Keratinocyte (primary cell): ENCODE measurements at regions not wholly inside any gene's neighbourhood (a gene's known extent, or its start where the extent isn't known, plus 50 kb on each side); places are given as distances from the start of the nearest gene placed in this dataset.

Experiments used
- DNase-seq: peaks from one replicate; pipeline ENCODE4 v3.0.0-alpha.2; 2011; ENCODE audit warnings: low read depth, missing footprints, low spot score
- FAIRE-seq: peaks from 2 replicates; lab custom pipeline; 2011; peaks lifted over from hg19 to GRCh38; lab: Jason Lieb, UNC
- H2AFZ ChIP-seq: 2 replicates; pipeline ENCODE4 v1.6.0; 2012; ENCODE audit warnings: low read length, control low read depth, inconsistent platforms; ENCODE audit not compliant: control insufficient read depth
- H3K27ac ChIP-seq: 2 replicates; pipeline ENCODE4 v1.5.1; 2011; ENCODE audit warnings: low read length; ENCODE audit not compliant: control insufficient read depth, insufficient read depth
- H3K27me3 ChIP-seq: 3 replicates; pipeline ENCODE4 v1.6.0; 2011; ENCODE audit warnings: low read length; ENCODE audit not compliant: control insufficient read depth, insufficient read depth; ENCODE audit errors: extremely low read depth
- H3K36me3 ChIP-seq, 2 experiments: 2 replicates in 1 of 2; 3 replicates in 1 of 2; pipeline ENCODE4 v1.5.1; 2011; ENCODE audit warnings: low read length in 2 of 2, mild to moderate bottlenecking in 1 of 2; ENCODE audit not compliant: control insufficient read depth in 2 of 2, insufficient read depth in 2 of 2; ENCODE audit errors: extremely low read depth in 1 of 2
- H3K4me1 ChIP-seq: 3 replicates; pipeline ENCODE4 v1.5.1; 2011; ENCODE audit warnings: low read length; ENCODE audit not compliant: control insufficient read depth, insufficient read depth; ENCODE audit errors: extremely low read depth
- H3K4me2 ChIP-seq: 3 replicates; pipeline ENCODE4 v1.6.0; 2011; ENCODE audit warnings: low read depth, low read length; ENCODE audit not compliant: control insufficient read depth, insufficient read depth; ENCODE audit errors: extremely low read depth
- H3K4me3 ChIP-seq, 3 experiments: fragments of 200-600 bp in 1 of 3; sonication (generic) in 1 of 3; 2 replicates in 2 of 3; 3 replicates in 1 of 3; pipeline ENCODE4 v1.5.1; 2011 to 2016; ENCODE audit warnings: low read length in 3 of 3, mild to moderate bottlenecking in 3 of 3, control low read depth in 2 of 3, inconsistent platforms in 1 of 3, low read depth in 1 of 3, mixed read lengths in 1 of 3, mixed run types in 1 of 3, moderate library complexity in 1 of 3; ENCODE audit not compliant: control insufficient read depth in 2 of 3, insufficient read depth in 2 of 3; ENCODE audit errors: extremely low read depth in 1 of 3
- H3K79me2 ChIP-seq: 2 replicates; pipeline ENCODE4 v1.6.0; 2012; ENCODE audit warnings: low read length; ENCODE audit not compliant: control insufficient read depth, insufficient read depth
- H3K9ac ChIP-seq: 3 replicates; pipeline ENCODE4 v1.6.0; 2011; ENCODE audit warnings: low read length; ENCODE audit not compliant: control insufficient read depth, insufficient read depth; ENCODE audit errors: extremely low read depth
- H3K9me1 ChIP-seq: 3 replicates; pipeline ENCODE4 v1.6.0; 2011; ENCODE audit warnings: low read length; ENCODE audit not compliant: control insufficient read depth, insufficient read depth; ENCODE audit errors: extremely low read depth
- H3K9me3 ChIP-seq: 2 replicates; pipeline ENCODE4 v1.5.1; 2012; ENCODE audit warnings: low read depth, low read length; ENCODE audit not compliant: control insufficient read depth
- H4K20me1 ChIP-seq: 3 replicates; pipeline ENCODE4 v1.6.0; 2011; ENCODE audit warnings: low read length; ENCODE audit not compliant: control insufficient read depth, insufficient read depth; ENCODE audit errors: extremely low read depth
- CTCF ChIP-seq, 3 experiments: IDR thresholded peaks in 1 of 3; conservative IDR thresholded peaks in 1 of 3; optimal IDR thresholded peaks in 1 of 3; 2 replicates in 2 of 3; 3 replicates in 1 of 3; pipeline versions ENCODE3 to v1.5.1; 2011; ENCODE audit warnings: low read length in 3 of 3, mild to moderate bottlenecking in 3 of 3, moderate library complexity in 2 of 3, control low read depth in 1 of 3, inconsistent platforms in 1 of 3; ENCODE audit not compliant: insufficient read depth in 2 of 3; ENCODE audit errors: extremely low read depth in 1 of 3
- EZH2 ChIP-seq: IDR thresholded peaks from one replicate; pipeline ENCODE4 v1.6.1; 2012; ENCODE audit warnings: inconsistent platforms, mild to moderate bottlenecking, low read length, moderate library complexity
- dilution Hi-C: fragments of 300-500 bp; cut with MboI; formaldehyde crosslinking; loops from one replicate; pipeline ENCODE4 v1.7.0; 2020; ENCODE audit warnings: low sequenced_read_pairs; ENCODE audit not compliant: extremely low pct_ligation_motif_present

DNA sequence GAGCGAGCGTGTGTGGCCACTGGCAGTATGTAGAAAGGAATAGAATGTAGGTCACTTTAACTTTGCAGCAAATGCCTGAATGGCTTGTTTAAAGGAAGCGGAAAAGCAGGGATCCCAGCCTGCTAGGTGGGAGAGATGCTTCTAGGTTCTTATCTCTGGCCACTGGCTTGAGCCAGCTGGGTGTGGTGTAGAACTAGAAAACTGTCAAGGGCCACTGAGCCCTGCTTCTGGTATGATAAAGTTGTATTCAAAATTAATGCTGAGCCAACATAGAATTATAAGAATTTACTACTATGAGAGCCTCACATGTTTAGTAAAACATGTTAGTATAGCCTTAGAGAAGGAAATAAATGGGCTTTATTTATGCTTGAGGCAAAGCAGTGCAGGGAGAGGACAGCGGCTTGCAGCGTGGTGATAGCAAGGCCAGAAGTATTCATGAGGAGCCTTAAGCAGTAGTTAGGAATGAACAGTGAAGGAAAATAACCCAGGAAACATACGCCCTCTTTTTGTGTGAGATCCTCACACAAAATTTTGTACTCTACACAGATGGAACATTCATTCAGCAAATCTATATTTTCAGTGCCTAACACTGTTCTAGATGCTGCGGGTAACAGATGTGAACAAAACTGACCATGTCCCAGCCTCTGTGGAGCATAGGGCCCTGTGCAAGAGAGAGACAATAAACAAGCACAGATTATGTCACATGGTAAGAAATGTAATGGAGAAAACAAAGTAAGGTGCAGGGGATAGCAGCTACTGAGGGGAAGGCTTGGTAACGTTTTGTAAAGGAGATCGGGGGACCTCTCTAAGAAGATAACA, 863.2 kb downstream of the DIAPH3 start:
- dilution Hi-C loops, result no loop called here

GRCh38 chr13:59301174-59301567, 862.6 kb downstream of the DIAPH3 start:
- Histone ChIP-seq H3K27ac (no peak overlapping the region), H3K27me3 (no peaks in the 10 kb centered on the region), H3K36me3 (no peaks in the 10 kb centered on the region), H3K9me1 (no peaks in the 10 kb centered on the region), H3K79me2 (no peaks in the 10 kb centered on the region), H3K4me3 (no peak overlapping the region), H3K4me2 (no peak overlapping the region), H3K9ac (no peak overlapping the region), H2AFZ (no peak overlapping the region), H4K20me1 (no peaks in the 10 kb centered on the region), H3K9me3 (no peaks in the 10 kb centered on the region), H3K4me1 (no peaks in the 10 kb centered on the region)
- TF ChIP-seq EZH2 (no peak), CTCF (optimal IDR thresholded peaks at IDR 0.05 in 1 of 3, IDR thresholded peaks at IDR 0.05 in 1 of 3, conservative IDR thresholded peaks at IDR 0.05 in 1 of 3; ENCODE audit: extremely low read depth in 1 of 3, insufficient read depth in 2 of 3, low read length in 3 of 3) (no peak)
- DNase-seq (no peak), FAIRE-seq (no peak)
- dilution Hi-C loops, result no loop called here

More for the DNA sequence above, 863.2 kb downstream of the DIAPH3 start:
- Histone ChIP-seq H3K27me3 (no peaks in the 10 kb centered on the region), H3K9me1 (no peaks in the 10 kb centered on the region), H3K27ac (no peak overlapping the region), H3K4me2 (no peak overlapping the region), H3K4me1 (no peaks in the 10 kb centered on the region), H3K9me3 (no peaks in the 10 kb centered on the region), H4K20me1 (no peaks in the 10 kb centered on the region), H3K9ac (no peak overlapping the region), H2AFZ (no peak overlapping the region), H3K36me3 (no peaks in the 10 kb centered on the region), H3K79me2 (no peaks in the 10 kb centered on the region), H3K4me3 (no peak overlapping the region)
- FAIRE-seq (no peak), DNase-seq (no peak)
- TF ChIP-seq CTCF (optimal IDR thresholded peaks at IDR 0.05 in 1 of 3, IDR thresholded peaks at IDR 0.05 in 1 of 3, conservative IDR thresholded peaks at IDR 0.05 in 1 of 3; ENCODE audit: extremely low read depth in 1 of 3, insufficient read depth in 2 of 3, low read length in 3 of 3) (no peak), EZH2 (no peak)
